ENCODE measurements at regions not wholly inside any gene's neighbourhood (a gene's known extent, or its start where the extent isn't known, plus 50 kb on each side); places are given as distances from the start of the nearest gene placed in this dataset.

GRCh38 chr3:154775821-154776548 lies 304.1 kb upstream of the MME start:
- H3K4me3 ChIP-seq (ENCODE audit: low read depth, low read length): no peak overlapping the region
- TF ChIP-seq CTCF (IDR thresholded peaks at IDR 0.05; ENCODE audit: insufficient read depth, low read depth, low read length, missing control alignments): no peak
- no peak for DNase-seq (ENCODE audit: low read depth)

- no peak for DNase-seq (ENCODE audit: low read depth)
- TF ChIP-seq CTCF (IDR thresholded peaks at IDR 0.05; ENCODE audit: insufficient read depth, low read depth, low read length, missing control alignments): no peak
- H3K4me3 ChIP-seq (ENCODE audit: low read depth, low read length): no peak overlapping the region
Measured at GRCh38 chr3:154766765-154767503, 313.2 kb upstream of the MME start.

- no peak for DNase-seq (ENCODE audit: low read depth)
- H3K4me3 ChIP-seq (ENCODE audit: low read depth, low read length): no peak overlapping the region
Measured at GRCh38 chr3:154764856-154765640, 315.1 kb upstream of the MME start.

GRCh38 chr3:154762486-154762885 lies 317.6 kb upstream of the MME start:
- no peak overlapping the region for H3K4me3 ChIP-seq (ENCODE audit: low read depth, low read length)
- DNase-seq (ENCODE audit: low read depth): no peak
- no peak for TF ChIP-seq CTCF (IDR thresholded peaks at IDR 0.05; ENCODE audit: insufficient read depth, low read depth, low read length, missing control alignments)

More at GRCh38 chr3:154764856-154765640, 315.1 kb upstream of the MME start:
- no peak for TF ChIP-seq CTCF (IDR thresholded peaks at IDR 0.05; ENCODE audit: insufficient read depth, low read depth, low read length, missing control alignments)

- no peak for TF ChIP-seq CTCF (IDR thresholded peaks at IDR 0.05; ENCODE audit: insufficient read depth, low read depth, low read length, missing control alignments)
- H3K4me3 ChIP-seq (ENCODE audit: low read depth, low read length): no peak overlapping the region
- no peak for DNase-seq (ENCODE audit: low read depth)
Measured at GRCh38 chr3:154759966-154760365, 320.2 kb upstream of the MME start.

GRCh38 chr3:154758109-154758868 lies 321.8 kb upstream of the MME start:
- no peak overlapping the region for H3K4me3 ChIP-seq (ENCODE audit: low read depth, low read length)
- no peak for DNase-seq (ENCODE audit: low read depth)
- no peak for TF ChIP-seq CTCF (IDR thresholded peaks at IDR 0.05; ENCODE audit: insufficient read depth, low read depth, low read length, missing control alignments)
